IMR-90 (cell line): ENCODE measurements at regions not wholly inside any gene's neighbourhood (a gene's known extent, or its start where the extent isn't known, plus 50 kb on each side); places are given as distances from the start of the nearest gene placed in this dataset.

Experiments
- CTCF ChIP-seq: conservative IDR thresholded peaks from 2 replicates; pipeline ENCODE4 v1.5.1; 2012; ENCODE audit warnings: mild to moderate bottlenecking, low read depth, low read length, improper control_type of control experiment
- RAD21 ChIP-seq: IDR thresholded peaks from 2 replicates; pipeline ENCODE4 v1.6.1; 2012; ENCODE audit warnings: low read length, improper control_type of control experiment

GRCh38 chr17:79301469-79301868, 226.8 kb downstream of the ENGASE start:
- TF ChIP-seq RAD21: no peak
- TF ChIP-seq CTCF: no peak
